Right kidney (tissue), 1 donor: ENCODE measurements at regions not wholly inside any gene's neighbourhood (a gene's known extent, or its start where the extent isn't known, plus 50 kb on each side); places are given as distances from the start of the nearest gene placed in this dataset.

Experiments
- DNase-seq: peaks from one replicate; pipeline ENCODE4 v3.0.0-alpha.2; 2016

DNA sequence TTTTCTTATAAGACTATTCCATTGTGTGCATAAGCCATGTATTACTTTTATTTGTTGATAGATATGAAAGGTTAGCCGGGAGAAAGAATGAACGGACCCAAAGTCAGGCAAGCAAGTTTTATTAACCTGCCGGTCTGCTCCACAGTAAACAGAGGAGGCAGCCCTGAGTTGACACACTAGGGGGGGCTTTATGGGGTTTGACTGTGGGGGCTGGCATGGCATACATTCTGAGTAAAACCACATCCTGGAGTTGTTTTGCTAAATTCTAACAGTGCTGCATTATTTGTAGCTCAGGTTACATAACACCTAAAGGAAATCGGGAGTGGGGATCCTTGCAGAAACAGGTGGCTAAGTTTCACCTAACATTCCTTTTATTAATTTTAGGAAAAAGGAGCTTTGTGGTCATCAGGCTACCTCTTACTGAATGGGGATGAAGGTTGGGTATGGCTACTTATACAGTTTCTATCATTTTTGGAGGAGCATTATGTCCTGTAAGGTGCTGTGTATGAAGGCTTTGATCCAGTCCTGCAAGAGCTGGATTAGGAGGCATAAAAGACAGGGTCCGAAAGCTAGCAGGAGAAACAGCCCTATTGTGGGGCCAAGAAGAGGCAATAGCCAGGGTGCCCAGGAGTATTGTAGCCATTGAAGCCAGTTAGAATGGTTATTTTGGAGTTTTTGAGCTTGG is 107.4 kb upstream of the USP9Y start:
- no peak for DNase-seq

DNA sequence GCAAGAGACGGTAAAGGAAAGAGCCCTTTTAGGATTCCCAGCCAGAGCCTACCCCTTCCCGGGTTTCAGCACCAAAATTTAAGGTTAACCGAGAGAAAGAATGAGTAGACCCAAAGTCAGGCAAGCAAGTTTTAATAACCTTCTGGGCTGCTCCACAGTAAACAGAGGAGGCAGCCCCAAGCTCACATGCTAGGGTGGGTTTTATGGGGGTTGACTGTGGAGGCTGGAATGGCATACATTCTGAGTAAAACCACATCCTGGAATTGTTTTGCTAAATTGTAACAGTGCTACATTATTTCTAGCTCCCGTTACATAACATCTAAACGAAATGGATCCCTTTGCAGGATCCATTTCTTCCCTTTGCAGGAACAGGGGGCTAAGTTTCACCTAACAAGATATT is 102.2 kb upstream of the USP9Y start:
- no peak for DNase-seq

DNA sequence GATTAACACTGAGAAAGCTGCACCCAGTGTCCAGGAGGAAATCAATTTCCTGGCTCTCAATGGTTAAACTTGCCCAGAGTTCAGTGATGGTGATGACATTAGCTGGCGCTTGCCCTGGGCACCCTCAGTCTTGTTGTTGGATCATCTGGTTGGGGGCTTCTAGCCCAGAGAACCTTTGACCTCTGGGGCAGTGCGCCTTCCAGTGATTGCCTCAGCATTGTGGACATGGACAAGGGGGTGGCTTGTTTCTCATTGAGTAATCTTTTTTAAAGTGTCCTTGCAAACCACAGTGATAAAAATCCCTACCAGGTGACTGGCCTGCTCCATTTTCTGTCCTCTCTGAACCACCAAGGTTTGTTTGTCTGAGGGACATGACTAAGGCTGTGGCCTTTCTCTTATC is 95.6 kb upstream of the USP9Y start:
- no peak for DNase-seq

DNA sequence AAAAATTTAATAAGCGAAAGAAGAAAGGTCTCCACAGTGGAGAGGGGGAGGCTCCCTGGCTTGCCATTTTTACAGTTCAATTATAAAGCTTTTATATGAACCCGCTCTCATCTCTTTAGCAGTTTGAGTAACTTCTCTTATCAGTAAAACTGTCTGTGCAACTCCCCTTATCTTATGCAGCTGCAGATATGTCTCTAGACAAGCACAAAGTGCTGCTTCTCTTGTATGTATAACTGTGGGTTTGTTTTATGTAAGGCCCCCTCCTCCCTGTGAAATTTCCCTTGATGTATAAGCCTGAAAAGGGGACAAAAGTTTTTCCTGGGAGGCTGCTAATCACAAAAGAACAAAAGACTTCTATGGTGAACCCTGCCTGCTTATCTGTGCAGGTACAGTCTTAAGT is 90.2 kb upstream of the USP9Y start:
- no peak for DNase-seq

DNA sequence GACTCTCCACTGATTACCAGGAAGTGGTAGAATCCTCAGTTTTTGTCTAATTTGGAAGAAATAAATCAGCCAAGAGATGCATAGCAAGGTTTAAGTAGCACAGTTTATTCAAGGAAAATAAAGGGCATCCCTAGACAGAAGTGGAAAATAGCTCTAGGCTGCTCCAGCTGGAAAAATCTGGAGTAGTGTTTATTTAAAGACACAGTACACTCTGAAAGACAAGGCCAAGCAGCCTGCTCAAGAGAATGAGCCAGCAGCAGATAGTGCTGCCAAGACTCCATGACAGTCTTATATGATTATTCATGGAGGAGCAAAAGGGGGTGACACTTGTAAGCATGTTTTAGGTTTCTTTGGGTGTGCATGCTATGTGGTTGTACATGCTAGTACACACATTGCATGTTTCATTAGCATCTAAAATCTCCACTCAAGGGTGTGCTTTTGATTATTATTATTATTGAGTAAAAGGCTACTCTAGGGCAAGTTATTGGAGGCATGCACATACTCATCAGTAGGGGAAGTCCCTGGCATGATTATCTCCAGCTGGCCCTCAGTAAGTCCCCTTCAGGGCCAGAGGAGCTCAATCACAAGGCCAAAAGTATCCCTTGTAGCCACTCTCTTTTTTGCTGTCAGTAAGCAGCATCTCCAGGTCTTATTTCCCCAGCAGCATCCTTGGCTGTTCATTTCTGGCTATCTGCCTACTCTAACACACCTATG is 85.1 kb upstream of the USP9Y start:
- DNase-seq: no peak

DNA sequence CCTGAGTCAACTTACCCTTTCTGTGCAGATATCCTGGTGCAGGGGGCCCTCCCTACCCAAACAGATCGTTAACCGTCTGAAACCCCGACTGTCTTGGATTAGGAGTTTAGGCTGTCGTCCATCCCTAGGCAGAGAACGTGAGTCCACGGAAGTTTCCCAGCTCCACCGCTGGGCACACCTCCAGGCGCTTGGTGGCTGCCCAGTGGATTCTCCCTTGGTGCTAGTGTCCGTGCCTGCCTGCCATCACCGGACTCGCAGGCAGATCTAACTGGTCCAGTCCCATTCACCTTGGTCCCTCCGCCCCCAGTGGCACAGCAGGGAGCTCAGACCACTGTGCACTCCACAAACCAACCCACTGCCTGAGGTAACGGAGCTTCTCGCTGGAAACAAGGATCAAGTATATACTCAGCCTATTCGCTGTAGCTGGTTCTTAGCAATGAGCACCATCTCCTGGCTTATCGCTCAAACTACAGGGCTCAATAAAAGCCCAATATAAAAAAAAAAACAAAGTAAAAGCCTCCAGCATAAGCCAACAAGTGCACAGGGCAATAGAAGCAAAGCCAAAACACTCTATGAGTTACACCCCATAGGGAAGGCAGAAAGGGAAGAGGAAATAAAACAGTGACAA is 79.5 kb upstream of the USP9Y start:
- peak; percentile 10 for DNase-seq

DNA sequence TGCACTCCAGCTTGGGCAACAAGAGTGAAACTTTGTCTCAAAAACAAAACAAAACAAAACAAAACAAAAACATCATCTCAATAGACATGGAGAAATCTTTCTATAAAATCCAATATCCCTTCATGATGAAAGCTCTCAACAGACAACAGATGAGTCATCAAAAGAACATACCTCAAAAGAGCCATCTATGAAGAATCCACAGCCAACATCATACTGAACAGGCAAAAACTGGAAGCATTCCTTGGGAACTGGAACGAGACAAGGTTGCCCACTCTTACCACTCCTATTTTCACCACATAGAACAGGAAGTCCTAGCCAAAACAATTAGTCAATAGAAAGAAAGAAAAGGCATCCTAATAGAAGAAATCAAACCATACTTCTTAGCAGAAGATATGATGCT is 77.8 kb upstream of the USP9Y start:
- no peak for DNase-seq

DNA sequence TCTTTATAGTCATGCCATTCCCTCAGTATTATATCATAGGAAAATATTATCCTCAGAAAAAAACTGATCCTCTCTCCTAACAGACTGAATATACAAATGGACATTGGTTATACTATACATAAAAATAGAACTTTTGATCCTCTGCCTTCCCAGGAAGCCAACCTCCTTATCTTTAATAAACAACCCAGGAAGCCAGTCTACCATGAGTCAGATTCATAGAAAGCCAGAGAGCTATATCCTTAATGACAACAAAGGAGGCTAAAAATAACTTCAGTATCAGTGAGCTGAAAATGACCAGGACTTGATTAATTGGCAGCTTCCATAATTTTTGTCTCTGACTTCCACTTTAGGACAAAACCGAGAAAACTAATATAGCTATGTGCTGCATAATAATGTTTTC is 58.0 kb upstream of the USP9Y start:
- DNase-seq: no peak

DNA sequence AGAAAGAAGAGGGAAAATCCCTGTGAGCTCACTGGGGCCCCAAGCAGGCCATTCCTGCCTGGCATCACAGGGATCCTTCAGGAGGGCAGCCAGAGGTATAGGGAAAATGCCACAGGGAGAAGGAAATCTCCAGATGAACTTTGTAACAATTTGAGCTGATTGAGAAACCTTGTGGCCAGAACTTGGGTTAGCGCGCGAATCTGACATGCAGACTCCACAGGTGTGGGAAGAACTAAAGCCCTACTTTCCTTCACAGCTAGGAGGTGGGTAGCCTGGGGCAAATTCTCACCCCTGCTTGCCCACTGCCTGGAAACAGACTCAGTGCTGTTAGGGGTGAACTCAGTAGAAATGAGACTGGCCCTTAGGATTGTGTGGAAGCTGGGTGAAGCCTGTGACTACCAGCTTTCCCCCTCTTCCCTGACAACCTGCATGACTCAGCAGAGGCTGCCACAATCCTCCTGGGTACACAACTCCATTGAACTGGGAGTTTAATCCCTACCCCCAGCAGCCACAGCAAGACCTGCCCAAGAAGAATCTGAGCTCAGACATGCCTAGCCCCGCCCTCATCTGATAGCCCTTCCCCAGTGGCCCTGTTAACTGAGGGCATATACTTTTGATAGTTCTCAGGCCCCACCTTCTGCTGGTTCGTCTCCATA is 57.2 kb upstream of the USP9Y start:
- DNase-seq: no peak

DNA sequence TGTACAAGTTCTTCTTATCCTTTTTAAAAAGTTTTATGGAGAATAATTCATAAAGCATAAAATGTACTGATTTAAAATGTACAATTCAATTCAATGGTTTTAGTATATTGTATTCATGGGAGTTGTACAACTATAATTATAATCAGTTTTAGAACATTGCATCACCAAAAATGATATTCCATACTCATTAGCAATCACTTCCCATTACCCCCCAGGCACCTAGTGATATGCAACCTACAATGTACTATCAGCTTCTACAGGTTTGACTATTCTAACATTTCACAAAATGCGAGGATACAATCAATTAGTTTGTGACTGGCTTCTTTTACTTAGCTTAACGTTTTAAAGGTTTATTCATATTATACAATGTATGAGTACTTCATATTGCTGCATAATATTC is 49.9 kb upstream of the USP9Y start:
- no peak for DNase-seq
